WTC11 (cell line): ENCODE measurements at regions not wholly inside any gene's neighbourhood (a gene's known extent, or its start where the extent isn't known, plus 50 kb on each side); places are given as distances from the start of the nearest gene placed in this dataset.

Experiments used
- ARID4B ChIP-seq: sonication (generic); formaldehyde crosslinking; IDR thresholded peaks from 2 replicates; pipeline ENCODE4 v1.8.0; 2023; ENCODE audit warnings: missing genetic modification reagents, mild to moderate bottlenecking, borderline replicate concordance
- ATF3 ChIP-seq: sonication (generic); formaldehyde crosslinking; conservative IDR thresholded peaks from 2 replicates; pipeline ENCODE4 v1.8.1; 2022; ENCODE audit warnings: mild to moderate bottlenecking, missing genetic modification reagents
- CTCF ChIP-seq: fragments of 200-600 bp; IDR thresholded peaks from 2 replicates; pipeline ENCODE4 v1.8.0; 2022; ENCODE audit warnings: antibody characterized with exemption
- FOXJ3 ChIP-seq: sonication (generic); formaldehyde crosslinking; IDR thresholded peaks from 2 replicates; pipeline ENCODE4 v1.9.0; 2021; ENCODE audit warnings: missing genetic modification reagents, mild to moderate bottlenecking, borderline replicate concordance
- MAX ChIP-seq: sonication (generic); formaldehyde crosslinking; IDR thresholded peaks from 2 replicates; pipeline ENCODE4 v1.8.0; 2022; ENCODE audit warnings: mild to moderate bottlenecking, missing genetic modification reagents
- NFE2L1 ChIP-seq: sonication (generic); formaldehyde crosslinking; IDR thresholded peaks from 2 replicates; pipeline ENCODE4 v1.8.1; 2023; ENCODE audit warnings: missing genetic modification reagents
- NR2C2 ChIP-seq: sonication (generic); formaldehyde crosslinking; IDR thresholded peaks from 2 replicates; pipeline ENCODE4 v1.8.0; 2022; ENCODE audit warnings: mild to moderate bottlenecking, missing genetic modification reagents
- PREB ChIP-seq: sonication (generic); formaldehyde crosslinking; IDR thresholded peaks from 2 replicates; pipeline ENCODE4 v1.8.1; 2022; ENCODE audit warnings: mild to moderate bottlenecking, missing genetic modification reagents, moderate library complexity, borderline replicate concordance
- SMAD3 ChIP-seq: sonication (generic); formaldehyde crosslinking; IDR thresholded peaks from 2 replicates; pipeline ENCODE4 v1.8.0; 2022; ENCODE audit warnings: missing genetic modification reagents, mild to moderate bottlenecking, borderline replicate concordance
- SOX15 ChIP-seq: fragments of 250-450 bp; sonication (Bioruptor Pico); IDR thresholded peaks from 2 replicates; pipeline ENCODE4 v1.9.0; 2021; ENCODE audit warnings: mild to moderate bottlenecking
- SP1 ChIP-seq: sonication (generic); formaldehyde crosslinking; conservative IDR thresholded peaks from 2 replicates; pipeline ENCODE4 v1.8.1; 2022; ENCODE audit warnings: missing genetic modification reagents
- ZBTB43 ChIP-seq: sonication (generic); formaldehyde crosslinking; IDR thresholded peaks from 2 replicates; pipeline ENCODE4 v1.8.1; 2023; ENCODE audit warnings: mild to moderate bottlenecking, missing genetic modification reagents
- ZNF232 ChIP-seq: sonication (generic); formaldehyde crosslinking; IDR thresholded peaks from 2 replicates; pipeline ENCODE4 v1.8.0; 2022; ENCODE audit warnings: mild to moderate bottlenecking, missing genetic modification reagents

- TF ChIP-seq PREB (CRISPR knock-in tag) (no peak), ZNF232 (CRISPR knock-in tag) (no peak), CTCF (no peak), SMAD3 (no peak), ARID4B (CRISPR knock-in tag) (no peak), FOXJ3 (CRISPR knock-in tag) (no peak), SOX15 (no peak), ATF3 (no peak), MAX (CRISPR knock-in tag) (no peak), NFE2L1 (CRISPR knock-in tag) (no peak), NR2C2 (CRISPR knock-in tag) (no peak), SP1 (CRISPR knock-in tag) (no peak), ZBTB43 (CRISPR knock-in tag) (no peak)
These were observed 440.2 kb downstream of the PTPRU start for GRCh38 chr1:29676496-29676895.
